Testis (tissue), 2 donors: ENCODE measurements at regions not wholly inside any gene's neighbourhood (a gene's known extent, or its start where the extent isn't known, plus 50 kb on each side); places are given as distances from the start of the nearest gene placed in this dataset.

Experiments
- DNase-seq: peaks from one replicate; pipeline ENCODE4 v3.0.0-alpha.2; 2019
- H3K27ac ChIP-seq, 2 donors: fragments of 200-600 bp; sonication (generic); one replicate each; pipeline ENCODE4 v1.5.1; 2019
- H3K27me3 ChIP-seq: fragments of 200-600 bp; sonication (generic); one replicate; pipeline ENCODE4 v1.5.1; 2019
- H3K36me3 ChIP-seq: fragments of 200-600 bp; sonication (generic); one replicate; pipeline ENCODE4 v1.5.1; 2017; ENCODE audit warnings: low read depth; ENCODE audit errors: missing control alignments
- H3K4me1 ChIP-seq: fragments of 200-600 bp; sonication (generic); one replicate; pipeline ENCODE4 v1.5.1; 2019
- H3K4me3 ChIP-seq, 2 donors: fragments of 200-600 bp; sonication (generic); one replicate each; pipeline ENCODE4 v1.5.1; 2017 to 2019
- H3K9me3 ChIP-seq: fragments of 200-600 bp; sonication (generic); one replicate; pipeline ENCODE4 v1.5.1; 2017
- POLR2A ChIP-seq: fragments of 450-650 bp; IDR thresholded peaks from one replicate; pipeline ENCODE4 v1.6.1; 2017; ENCODE audit warnings: antibody characterized with exemption, mild to moderate bottlenecking, moderate library complexity
- WGBS, 2 donors: methylation state at CpG; one replicate each; pipeline ENCODE4 v1.1.5; 2018; 5-methylcytosine and 5-hydroxymethylcytosine counted together
- intact Hi-C: fragments of 100-400 bp; cut with DNase I; formaldehyde crosslinking; loops from one replicate; pipeline ENCODE4 v1.15.1; 2023; ENCODE audit warnings: low total_unique reads
- TF ChIP-seq, protein P1 (sequence below), 3 experiments: fragments of 450-650 bp in 2 of 3; fragments of 200-600 bp in 1 of 3; sonication (generic) in 1 of 3; IDR thresholded peaks; one replicate each; pipeline ENCODE4 v1.5.1; 2016 to 2019; ENCODE audit warnings: antibody characterized with exemption in 3 of 3, mild to moderate bottlenecking in 2 of 3, moderate library complexity in 1 of 3

- Histone ChIP-seq H3K9me3 (no peaks in the 10 kb centered on the region), H3K4me3 (no peak overlapping the region), H3K27ac (no peak overlapping the region), H3K4me1 (no peaks in the 10 kb centered on the region), H3K36me3 (no peaks in the 10 kb centered on the region), H3K27me3 (no peaks in the 10 kb centered on the region)
- 72 to 75% methylated on average over 3 of the region's 3 CpGs for WGBS, 2 donors
- intact Hi-C loops = no loop called here
- DNase-seq = no peak
- no peak for TF ChIP-seq POLR2A
- TF ChIP-seq, protein P1, sequence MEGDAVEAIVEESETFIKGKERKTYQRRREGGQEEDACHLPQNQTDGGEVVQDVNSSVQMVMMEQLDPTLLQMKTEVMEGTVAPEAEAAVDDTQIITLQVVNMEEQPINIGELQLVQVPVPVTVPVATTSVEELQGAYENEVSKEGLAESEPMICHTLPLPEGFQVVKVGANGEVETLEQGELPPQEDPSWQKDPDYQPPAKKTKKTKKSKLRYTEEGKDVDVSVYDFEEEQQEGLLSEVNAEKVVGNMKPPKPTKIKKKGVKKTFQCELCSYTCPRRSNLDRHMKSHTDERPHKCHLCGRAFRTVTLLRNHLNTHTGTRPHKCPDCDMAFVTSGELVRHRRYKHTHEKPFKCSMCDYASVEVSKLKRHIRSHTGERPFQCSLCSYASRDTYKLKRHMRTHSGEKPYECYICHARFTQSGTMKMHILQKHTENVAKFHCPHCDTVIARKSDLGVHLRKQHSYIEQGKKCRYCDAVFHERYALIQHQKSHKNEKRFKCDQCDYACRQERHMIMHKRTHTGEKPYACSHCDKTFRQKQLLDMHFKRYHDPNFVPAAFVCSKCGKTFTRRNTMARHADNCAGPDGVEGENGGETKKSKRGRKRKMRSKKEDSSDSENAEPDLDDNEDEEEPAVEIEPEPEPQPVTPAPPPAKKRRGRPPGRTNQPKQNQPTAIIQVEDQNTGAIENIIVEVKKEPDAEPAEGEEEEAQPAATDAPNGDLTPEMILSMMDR (IDR thresholded peaks at IDR 0.05) = no peak
These were observed 563.3 kb downstream of the IRX1 start for GRCh38 chr5:4158750-4159447.

DNA sequence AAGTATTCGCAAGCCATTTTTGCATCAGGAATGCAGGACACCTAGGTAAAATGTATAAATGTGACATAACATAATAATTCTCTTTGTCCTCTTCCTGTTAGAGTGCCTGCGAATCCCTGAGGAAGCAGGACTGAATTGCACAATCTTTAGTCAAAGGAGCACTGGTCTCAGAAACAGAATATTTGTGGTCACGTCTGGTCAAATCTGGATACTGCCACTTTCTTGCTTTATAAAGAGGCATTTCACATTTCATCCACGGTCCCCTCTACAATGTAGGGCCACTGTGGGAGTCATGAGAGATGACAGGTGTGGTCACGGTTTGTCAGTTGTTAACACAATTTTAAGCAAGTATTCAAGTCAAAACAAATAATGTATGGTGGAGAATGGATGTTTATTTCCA is 564.0 kb downstream of the IRX1 start:
- no peaks in the 10 kb centered on the region for H3K36me3 ChIP-seq
- no peak for DNase-seq
- WGBS, 2 donors = 88 to 91% methylated on average over 5 of the region's 5 CpGs
- intact Hi-C loops = no loop called here
- H3K4me1 ChIP-seq = no peaks in the 10 kb centered on the region
- TF ChIP-seq, protein P1 (IDR thresholded peaks at IDR 0.05) = no peak
- TF ChIP-seq POLR2A = no peak
- no peaks in the 10 kb centered on the region for H3K9me3 ChIP-seq
- H3K4me3 ChIP-seq = no peak overlapping the region
- H3K27me3 ChIP-seq = no peaks in the 10 kb centered on the region
- no peak overlapping the region for H3K27ac ChIP-seq

DNA sequence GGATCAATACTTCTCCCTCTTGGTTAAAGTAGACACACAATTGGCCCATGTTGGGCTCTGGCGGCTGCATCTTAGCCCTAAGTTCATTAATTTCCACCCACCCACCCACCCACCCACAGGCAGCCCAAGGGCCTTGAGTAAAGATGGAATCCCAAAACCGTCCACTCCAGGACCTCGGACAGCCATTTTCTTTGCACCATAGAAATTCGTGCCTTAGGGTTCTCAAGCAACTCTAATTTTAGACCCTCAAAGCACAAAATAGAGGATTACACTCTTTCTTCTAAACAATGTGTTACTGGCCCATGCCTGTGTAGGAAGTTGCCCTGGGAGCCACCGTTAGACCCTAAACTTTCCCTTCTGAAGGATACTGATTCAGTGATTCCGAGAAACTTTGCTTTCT is 568.5 kb downstream of the IRX1 start:
- 85 to 87% methylated on average over 6 of the region's 6 CpGs for WGBS, 2 donors

DNA sequence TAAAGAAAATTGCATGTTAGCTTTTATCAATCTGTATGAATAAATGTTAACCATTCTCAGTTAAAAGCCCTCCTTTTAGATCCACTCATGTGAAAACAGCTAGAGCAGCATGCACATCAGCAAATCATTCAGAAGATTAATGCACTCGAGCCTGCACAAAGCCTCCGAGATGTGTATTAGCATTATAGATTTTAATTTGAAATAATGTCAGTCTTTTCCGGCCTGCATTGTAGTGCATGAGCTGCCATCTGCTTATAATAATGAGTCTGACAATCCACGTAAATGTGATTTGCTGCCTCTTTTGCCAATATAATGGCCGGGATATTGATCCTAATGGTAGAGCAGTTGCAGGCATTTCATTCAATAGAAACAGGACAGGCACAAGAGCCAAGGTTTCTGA is 585.1 kb downstream of the IRX1 start:
- 83 to 91% methylated on average over 5 of the region's 5 CpGs for WGBS, 2 donors
- no peaks in the 10 kb centered on the region for H3K36me3 ChIP-seq
- DNase-seq = no peak
- H3K4me1 ChIP-seq = no peaks in the 10 kb centered on the region
- TF ChIP-seq POLR2A = no peak
- TF ChIP-seq, protein P1 (IDR thresholded peaks at IDR 0.05) = no peak
- intact Hi-C loops = no loop called here
- H3K9me3 ChIP-seq = no peaks in the 10 kb centered on the region
- no peak overlapping the region for H3K4me3 ChIP-seq
- no peak overlapping the region for H3K27ac ChIP-seq
- no peaks in the 10 kb centered on the region for H3K27me3 ChIP-seq

More for the DNA sequence above, 568.5 kb downstream of the IRX1 start:
- Histone ChIP-seq H3K27ac (no peak overlapping the region), H3K9me3 (no peaks in the 10 kb centered on the region), H3K4me1 (no peaks in the 10 kb centered on the region), H3K36me3 (no peaks in the 10 kb centered on the region), H3K27me3 (no peaks in the 10 kb centered on the region), H3K4me3 (no peak overlapping the region)
- intact Hi-C loops = no loop called here
- no peak for DNase-seq
- TF ChIP-seq, protein P1 (IDR thresholded peaks at IDR 0.05) = no peak
- no peak for TF ChIP-seq POLR2A

DNA sequence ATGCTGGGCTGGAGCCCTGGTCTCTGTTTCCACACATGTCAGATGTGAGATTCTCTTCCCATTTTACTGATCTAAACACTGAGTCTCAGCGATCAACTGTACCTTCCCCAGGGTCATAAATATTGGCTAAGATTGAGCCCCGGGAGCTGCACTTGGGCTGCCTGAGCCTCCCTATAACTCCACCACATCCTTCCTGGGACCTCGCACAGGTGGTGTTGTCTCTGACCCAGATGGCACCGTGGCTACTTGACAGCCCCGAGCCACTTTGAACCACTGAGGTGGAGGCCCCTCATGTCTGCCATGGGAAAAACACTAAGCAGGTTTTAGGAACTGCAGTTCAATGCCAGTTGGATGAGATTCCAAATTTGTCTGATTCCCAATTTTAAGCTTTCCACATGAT is 586.5 kb downstream of the IRX1 start:
- Histone ChIP-seq H3K4me3 (no peak overlapping the region), H3K27me3 (no peaks in the 10 kb centered on the region), H3K9me3 (no peaks in the 10 kb centered on the region), H3K4me1 (no peaks in the 10 kb centered on the region), H3K36me3 (no peaks in the 10 kb centered on the region), H3K27ac (no peak overlapping the region)
- 85 to 86% methylated on average over 5 of the region's 5 CpGs for WGBS, 2 donors
- no peak for DNase-seq
- intact Hi-C loops = no loop called here
- no peak for TF ChIP-seq POLR2A
- TF ChIP-seq, protein P1 (IDR thresholded peaks at IDR 0.05) = no peak
